GM23338 (cell line): ENCODE measurements at regions not wholly inside any gene's neighbourhood (a gene's known extent, or its start where the extent isn't known, plus 50 kb on each side); places are given as distances from the start of the nearest gene placed in this dataset.
A peak's percentile ranks its signal among the peaks of the same experiment; 100 is the strongest.

ENCODE experiments used
- ATAC-seq: fragments of 200-7000 bp; cut with Tn5 transposase; 3 replicates; pipeline ENCODE4 v1.9.1; 2020
- DNase-seq: peaks from one replicate; pipeline ENCODE4 v3.0.0-alpha.2; 2015; ENCODE audit warnings: low spot score
- H2AFZ ChIP-seq: fragments of 200-600 bp; sonication (generic); 2 replicates; pipeline ENCODE4 v1.8.0; 2016; ENCODE audit warnings: antibody characterized with exemption, mild to moderate bottlenecking, moderate library complexity
- H3F3A ChIP-seq: fragments of 200-600 bp; sonication (generic); replicated peaks from 2 replicates; pipeline ENCODE4 v1.8.0; 2017; ENCODE audit warnings: antibody characterized with exemption, mixed run types, low read depth
- H3K27ac ChIP-seq: fragments of 200-600 bp; sonication (generic); 2 replicates; pipeline ENCODE4 v1.6.1; 2016; ENCODE audit warnings: low read depth
- H3K27me3 ChIP-seq: fragments of 200-600 bp; sonication (generic); 2 replicates; pipeline ENCODE4 v1.8.0; 2016; ENCODE audit warnings: mild to moderate bottlenecking, mixed run types, moderate library complexity; ENCODE audit not compliant: insufficient read depth
- H3K36me3 ChIP-seq: fragments of 200-600 bp; sonication (generic); 2 replicates; pipeline ENCODE4 v1.8.0; 2016; ENCODE audit warnings: mild to moderate bottlenecking; ENCODE audit not compliant: insufficient read depth
- H3K4me1 ChIP-seq: fragments of 200-600 bp; sonication (generic); 2 replicates; pipeline ENCODE4 v1.8.0; 2016; ENCODE audit warnings: mild to moderate bottlenecking, moderate library complexity; ENCODE audit not compliant: insufficient read depth
- H3K4me2 ChIP-seq: fragments of 200-600 bp; sonication (generic); 2 replicates; pipeline ENCODE4 v1.7.1; 2017; ENCODE audit warnings: mixed run types
- H3K4me3 ChIP-seq: fragments of 200-600 bp; sonication (generic); 2 replicates; pipeline ENCODE4 v1.6.1; 2016; ENCODE audit warnings: mixed run types
- H3K79me2 ChIP-seq: fragments of 200-600 bp; sonication (generic); replicated peaks from 2 replicates; pipeline ENCODE4 v1.8.0; 2017; ENCODE audit warnings: mild to moderate bottlenecking; ENCODE audit not compliant: insufficient read depth
- H3K9me2 ChIP-seq: fragments of 200-600 bp; sonication (generic); 2 replicates; pipeline ENCODE4 v1.8.0; 2017; ENCODE audit not compliant: insufficient read depth
- H4K20me1 ChIP-seq: fragments of 200-600 bp; sonication (generic); replicated peaks from 2 replicates; pipeline ENCODE4 v1.8.0; 2017; ENCODE audit warnings: mild to moderate bottlenecking; ENCODE audit not compliant: insufficient read depth
- H3K27ac Mint-ChIP-seq: 2 replicates; pipeline ENCODE4 v1.8.0; 2020; ENCODE audit warnings: inconsistent platforms, mild to moderate bottlenecking, moderate library complexity, mixed read lengths
- H3K27me3 Mint-ChIP-seq: 3 replicates; pipeline ENCODE4 v1.8.0; 2022; ENCODE audit warnings: low read depth, mild to moderate bottlenecking, moderate library complexity, mixed read lengths, inconsistent platforms; ENCODE audit not compliant: insufficient read depth, poor library complexity
- H3K36me3 Mint-ChIP-seq: 3 replicates; pipeline ENCODE4 v1.8.0; 2021; ENCODE audit warnings: low read depth, mild to moderate bottlenecking, inconsistent platforms, moderate library complexity, mixed read lengths
- H3K4me1 Mint-ChIP-seq: 3 replicates; pipeline ENCODE4 v1.8.0; 2020; ENCODE audit warnings: mild to moderate bottlenecking, inconsistent platforms, mixed read lengths
- H3K4me3 Mint-ChIP-seq: 3 replicates; pipeline ENCODE4 v1.8.0; 2021; ENCODE audit warnings: moderate library complexity, mild to moderate bottlenecking, inconsistent platforms, mixed read lengths
- H3K9me3 Mint-ChIP-seq: 3 replicates; pipeline ENCODE4 v1.8.0; 2020; ENCODE audit warnings: moderate library complexity, mild to moderate bottlenecking, inconsistent platforms, mixed read lengths
- CREB1 ChIP-seq: fragments of 250-450 bp; sonication (Bioruptor Pico); IDR thresholded peaks from 2 replicates; pipeline ENCODE4 v1.5.0; 2020; ENCODE audit warnings: low read depth, mild to moderate bottlenecking, moderate library complexity
- NANOG ChIP-seq: IDR thresholded peaks from 2 replicates; pipeline ENCODE4 v1.6.1; 2016; ENCODE audit warnings: antibody characterized with exemption, borderline replicate concordance
- POLR2AphosphoS5 ChIP-seq: IDR thresholded peaks from 2 replicates; pipeline ENCODE4 v1.6.1; 2016; ENCODE audit warnings: antibody characterized with exemption, low read depth
- STAT1 ChIP-seq: IDR thresholded peaks from one replicate; pipeline ENCODE4 v1.6.1; 2016; ENCODE audit warnings: antibody characterized with exemption; ENCODE audit not compliant: unreplicated experiment
- ZNF114 ChIP-seq: fragments of 250-450 bp; sonication (Bioruptor Pico); IDR thresholded peaks from 2 replicates; pipeline ENCODE4 v1.5.0; 2020; ENCODE audit warnings: mild to moderate bottlenecking, moderate library complexity
- TF ChIP-seq, protein P1 (sequence below): fragments of 250-450 bp; sonication (Bioruptor Pico); IDR thresholded peaks from 2 replicates; pipeline ENCODE4 v1.5.0; 2020; ENCODE audit warnings: mild to moderate bottlenecking, moderate library complexity
- TF ChIP-seq, protein P2 (sequence below), 2 experiments: fragments of 200-600 bp in 1 of 2; sonication (generic) in 1 of 2; conservative IDR thresholded peaks; 2 replicates each; pipeline versions ENCODE4 v1.5.1 to v1.6.1; 2016 to 2017; ENCODE audit warnings: antibody characterized with exemption in 2 of 2, low read depth in 2 of 2, mild to moderate bottlenecking in 2 of 2, moderate library complexity in 1 of 2

GRCh38 chr3:63015614-63016309, 140.5 kb upstream of the CADPS start (continued):
- TF ChIP-seq NANOG = peak; percentile 43; the same call in 1 of the 2 replicates
- no peak for TF ChIP-seq POLR2AphosphoS5
- TF ChIP-seq, protein P1, sequence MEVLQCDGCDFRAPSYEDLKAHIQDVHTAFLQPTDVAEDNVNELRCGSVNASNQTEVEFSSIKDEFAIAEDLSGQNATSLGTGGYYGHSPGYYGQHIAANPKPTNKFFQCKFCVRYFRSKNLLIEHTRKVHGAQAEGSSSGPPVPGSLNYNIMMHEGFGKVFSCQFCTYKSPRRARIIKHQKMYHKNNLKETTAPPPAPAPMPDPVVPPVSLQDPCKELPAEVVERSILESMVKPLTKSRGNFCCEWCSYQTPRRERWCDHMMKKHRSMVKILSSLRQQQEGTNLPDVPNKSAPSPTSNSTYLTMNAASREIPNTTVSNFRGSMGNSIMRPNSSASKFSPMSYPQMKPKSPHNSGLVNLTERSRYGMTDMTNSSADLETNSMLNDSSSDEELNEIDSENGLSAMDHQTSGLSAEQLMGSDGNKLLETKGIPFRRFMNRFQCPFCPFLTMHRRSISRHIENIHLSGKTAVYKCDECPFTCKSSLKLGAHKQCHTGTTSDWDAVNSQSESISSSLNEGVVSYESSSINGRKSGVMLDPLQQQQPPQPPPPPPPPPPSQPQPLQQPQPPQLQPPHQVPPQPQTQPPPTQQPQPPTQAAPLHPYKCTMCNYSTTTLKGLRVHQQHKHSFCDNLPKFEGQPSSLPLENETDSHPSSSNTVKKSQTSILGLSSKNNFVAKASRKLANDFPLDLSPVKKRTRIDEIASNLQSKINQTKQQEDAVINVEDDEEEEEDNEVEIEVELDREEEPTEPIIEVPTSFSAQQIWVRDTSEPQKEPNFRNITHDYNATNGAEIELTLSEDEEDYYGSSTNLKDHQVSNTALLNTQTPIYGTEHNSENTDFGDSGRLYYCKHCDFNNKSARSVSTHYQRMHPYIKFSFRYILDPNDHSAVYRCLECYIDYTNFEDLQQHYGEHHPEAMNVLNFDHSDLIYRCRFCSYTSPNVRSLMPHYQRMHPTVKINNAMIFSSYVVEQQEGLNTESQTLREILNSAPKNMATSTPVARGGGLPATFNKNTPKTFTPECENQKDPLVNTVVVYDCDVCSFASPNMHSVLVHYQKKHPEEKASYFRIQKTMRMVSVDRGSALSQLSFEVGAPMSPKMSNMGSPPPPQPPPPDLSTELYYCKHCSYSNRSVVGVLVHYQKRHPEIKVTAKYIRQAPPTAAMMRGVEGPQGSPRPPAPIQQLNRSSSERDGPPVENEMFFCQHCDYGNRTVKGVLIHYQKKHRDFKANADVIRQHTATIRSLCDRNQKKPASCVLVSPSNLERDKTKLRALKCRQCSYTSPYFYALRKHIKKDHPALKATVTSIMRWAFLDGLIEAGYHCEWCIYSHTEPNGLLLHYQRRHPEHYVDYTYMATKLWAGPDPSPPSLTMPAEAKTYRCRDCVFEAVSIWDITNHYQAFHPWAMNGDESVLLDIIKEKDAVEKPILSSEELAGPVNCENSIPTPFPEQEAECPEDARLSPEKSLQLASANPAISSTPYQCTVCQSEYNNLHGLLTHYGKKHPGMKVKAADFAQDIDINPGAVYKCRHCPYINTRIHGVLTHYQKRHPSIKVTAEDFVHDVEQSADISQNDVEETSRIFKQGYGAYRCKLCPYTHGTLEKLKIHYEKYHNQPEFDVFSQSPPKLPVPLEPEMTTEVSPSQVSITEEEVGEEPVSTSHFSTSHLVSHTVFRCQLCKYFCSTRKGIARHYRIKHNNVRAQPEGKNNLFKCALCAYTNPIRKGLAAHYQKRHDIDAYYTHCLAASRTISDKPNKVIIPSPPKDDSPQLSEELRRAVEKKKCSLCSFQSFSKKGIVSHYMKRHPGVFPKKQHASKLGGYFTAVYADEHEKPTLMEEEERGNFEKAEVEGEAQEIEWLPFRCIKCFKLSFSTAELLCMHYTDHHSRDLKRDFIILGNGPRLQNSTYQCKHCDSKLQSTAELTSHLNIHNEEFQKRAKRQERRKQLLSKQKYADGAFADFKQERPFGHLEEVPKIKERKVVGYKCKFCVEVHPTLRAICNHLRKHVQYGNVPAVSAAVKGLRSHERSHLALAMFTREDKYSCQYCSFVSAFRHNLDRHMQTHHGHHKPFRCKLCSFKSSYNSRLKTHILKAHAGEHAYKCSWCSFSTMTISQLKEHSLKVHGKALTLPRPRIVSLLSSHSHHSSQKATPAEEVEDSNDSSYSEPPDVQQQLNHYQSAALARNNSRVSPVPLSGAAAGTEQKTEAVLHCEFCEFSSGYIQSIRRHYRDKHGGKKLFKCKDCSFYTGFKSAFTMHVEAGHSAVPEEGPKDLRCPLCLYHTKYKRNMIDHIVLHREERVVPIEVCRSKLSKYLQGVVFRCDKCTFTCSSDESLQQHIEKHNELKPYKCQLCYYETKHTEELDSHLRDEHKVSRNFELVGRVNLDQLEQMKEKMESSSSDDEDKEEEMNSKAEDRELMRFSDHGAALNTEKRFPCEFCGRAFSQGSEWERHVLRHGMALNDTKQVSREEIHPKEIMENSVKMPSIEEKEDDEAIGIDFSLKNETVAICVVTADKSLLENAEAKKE (CRISPR knock-in tag) = peak; percentile 9; the same call in 1 of the 2 replicates

DNA sequence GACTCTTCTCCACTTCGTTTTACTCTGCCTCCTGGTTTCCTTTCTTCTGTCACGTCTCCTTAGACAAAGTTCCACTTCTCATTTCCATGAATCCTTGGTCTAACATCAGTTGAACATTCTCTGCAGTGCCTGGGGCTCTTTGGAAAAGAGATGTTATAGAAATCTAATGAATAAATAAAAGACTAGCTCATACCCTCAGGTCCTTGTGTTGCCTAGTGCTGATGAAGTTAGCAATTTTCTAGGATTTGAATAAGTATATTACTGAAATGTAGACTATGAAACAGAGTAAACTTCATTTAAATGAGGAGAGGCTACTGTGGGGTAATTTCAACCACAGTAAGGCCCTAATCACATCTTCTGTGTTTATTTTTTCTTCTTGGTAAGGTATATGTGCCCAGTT, 146.9 kb upstream of the CADPS start:
- Histone ChIP-seq H3K36me3 (no peaks in the 10 kb centered on the region), H2AFZ (no peak overlapping the region), H3K4me2 (no peak overlapping the region), H3F3A (no peaks in the 10 kb centered on the region), H3K27ac (no peak overlapping the region), H3K4me3 (no peak overlapping the region), H3K79me2 (no peaks in the 10 kb centered on the region), H3K9me2 (no peaks in the 10 kb centered on the region; the same call in 1 of the 2 replicates), H3K4me1 (no peaks in the 10 kb centered on the region), H3K27me3 (no peaks in the 10 kb centered on the region), H4K20me1 (no peaks in the 10 kb centered on the region)
- Mint-ChIP-seq H3K36me3 (peaks cover 20% of the 10 kb centered on the region), H3K27me3 (no peaks in the 10 kb centered on the region), H3K27ac (no peak overlapping the region), H3K4me1 (no peaks in the 10 kb centered on the region), H3K9me3 (peaks cover 4% of the 10 kb centered on the region; the same call in 2 of the 3 replicates), H3K4me3 (no peak overlapping the region)
- DNase-seq (no peak), ATAC-seq (no peak)
- no peak for TF ChIP-seq ZNF114 (CRISPR knock-in tag)
- TF ChIP-seq CREB1 = no peak
- TF ChIP-seq, protein P1 (CRISPR knock-in tag) = no peak
- TF ChIP-seq, protein P2, sequence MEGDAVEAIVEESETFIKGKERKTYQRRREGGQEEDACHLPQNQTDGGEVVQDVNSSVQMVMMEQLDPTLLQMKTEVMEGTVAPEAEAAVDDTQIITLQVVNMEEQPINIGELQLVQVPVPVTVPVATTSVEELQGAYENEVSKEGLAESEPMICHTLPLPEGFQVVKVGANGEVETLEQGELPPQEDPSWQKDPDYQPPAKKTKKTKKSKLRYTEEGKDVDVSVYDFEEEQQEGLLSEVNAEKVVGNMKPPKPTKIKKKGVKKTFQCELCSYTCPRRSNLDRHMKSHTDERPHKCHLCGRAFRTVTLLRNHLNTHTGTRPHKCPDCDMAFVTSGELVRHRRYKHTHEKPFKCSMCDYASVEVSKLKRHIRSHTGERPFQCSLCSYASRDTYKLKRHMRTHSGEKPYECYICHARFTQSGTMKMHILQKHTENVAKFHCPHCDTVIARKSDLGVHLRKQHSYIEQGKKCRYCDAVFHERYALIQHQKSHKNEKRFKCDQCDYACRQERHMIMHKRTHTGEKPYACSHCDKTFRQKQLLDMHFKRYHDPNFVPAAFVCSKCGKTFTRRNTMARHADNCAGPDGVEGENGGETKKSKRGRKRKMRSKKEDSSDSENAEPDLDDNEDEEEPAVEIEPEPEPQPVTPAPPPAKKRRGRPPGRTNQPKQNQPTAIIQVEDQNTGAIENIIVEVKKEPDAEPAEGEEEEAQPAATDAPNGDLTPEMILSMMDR (conservative IDR thresholded peaks at IDR 0.05; ENCODE audit: low read depth in 2 of 2) = no peak
- TF ChIP-seq STAT1 = no peak
- no peak for TF ChIP-seq NANOG
